Left lobe of liver (tissue), 2 donors: ENCODE measurements at regions not wholly inside any gene's neighbourhood (a gene's known extent, or its start where the extent isn't known, plus 50 kb on each side); places are given as distances from the start of the nearest gene placed in this dataset.
"Not testable (repeated sequence)": the region's sequence is repeated elsewhere in the genome, so short reads cannot be mapped to it uniquely, and the experiment has no call there.

Experiments used
- ATAC-seq: fragments of 200-7000 bp; cut with Tn5 transposase; one replicate; pipeline ENCODE4 v1.9.1; 2020; ENCODE audit warnings: mild to moderate bottlenecking, moderate library complexity
- DNase-seq: peaks from one replicate; pipeline ENCODE4 v3.0.0-alpha.2; 2020; ENCODE audit warnings: low spot score
- donor health status: DM: no; HTN: no; CAD: no; lungs with moderate emphysema.
- donor health status: DM: no; HTN: yes; CAD: no.

GRCh38 chr7:156400046-156400445 lies 240.5 kb upstream of the RNF32 start:
- ATAC-seq (no peak), DNase-seq (no peak)

- no peak for ATAC-seq
- no peak for DNase-seq
These were observed 243.3 kb upstream of the RNF32 start for GRCh38 chr7:156397249-156397648.

GRCh38 chr7:156389116-156389692 lies 251.4 kb upstream of the RNF32 start:
- no peak for DNase-seq
- no peak for ATAC-seq

GRCh38 chr7:156386097-156386496 lies 254.5 kb upstream of the RNF32 start:
- ATAC-seq = peak; percentile 52
- DNase-seq = no peak

- DNase-seq (no peak), ATAC-seq (no peak)
These were observed 255.9 kb upstream of the RNF32 start for GRCh38 chr7:156384706-156385105.

GRCh38 chr7:156383526-156383925 lies 257.0 kb upstream of the RNF32 start:
- DNase-seq (no peak), ATAC-seq (no peak)

GRCh38 chr7:156380261-156380660 lies 260.3 kb upstream of the RNF32 start:
- DNase-seq (peak; percentile 87), ATAC-seq (peak; percentile 72)

- ATAC-seq (peak; percentile 86), DNase-seq (peak; percentile 88)
These were observed 261.1 kb upstream of the RNF32 start for GRCh38 chr7:156379324-156380070.

- DNase-seq (no peak), ATAC-seq (no peak)
These were observed 261.8 kb upstream of the RNF32 start for GRCh38 chr7:156378806-156379205.

GRCh38 chr7:156376317-156376716 lies 264.3 kb upstream of the RNF32 start:
- DNase-seq (no peak), ATAC-seq (no peak)

- ATAC-seq = no peak
These were observed 266.2 kb upstream of the RNF32 start for GRCh38 chr7:156374335-156374734.

GRCh38 chr7:156369929-156370328 lies 270.6 kb upstream of the RNF32 start:
- not testable (repeated sequence) for DNase-seq, ATAC-seq

More at GRCh38 chr7:156374335-156374734, 266.2 kb upstream of the RNF32 start:
- no peak for DNase-seq

- peak; percentile 92 for ATAC-seq
- peak; percentile 74 for DNase-seq
These were observed 272.3 kb upstream of the RNF32 start for GRCh38 chr7:156368053-156368843.

- no peak for ATAC-seq
- DNase-seq = no peak
These were observed 276.8 kb upstream of the RNF32 start for GRCh38 chr7:156363751-156364150.

GRCh38 chr7:156360835-156361234 lies 279.7 kb upstream of the RNF32 start:
- DNase-seq = no peak
- ATAC-seq = no peak

- no peak for DNase-seq
- ATAC-seq = no peak
These were observed 284.0 kb upstream of the RNF32 start for GRCh38 chr7:156356551-156356950.

GRCh38 chr7:156353352-156353751 lies 287.2 kb upstream of the RNF32 start:
- DNase-seq = no peak
- ATAC-seq = no peak

- DNase-seq, ATAC-seq: not testable (repeated sequence)
These were observed 292.8 kb upstream of the RNF32 start for GRCh38 chr7:156347703-156348248.

GRCh38 chr7:156347132-156347531 lies 293.4 kb upstream of the RNF32 start:
- ATAC-seq (no peak), DNase-seq (no peak)

GRCh38 chr7:156344595-156344994 lies 296.0 kb upstream of the RNF32 start:
- no peak for DNase-seq
- no peak for ATAC-seq

GRCh38 chr7:156334636-156335035 lies 305.9 kb upstream of the RNF32 start:
- DNase-seq (no peak), ATAC-seq (no peak)
